Activated CD4-positive, CD25-positive, alpha-beta regulatory T cell treated with anti-CD3 and anti-CD28 coated beads, Interleukin-2, amount 50 U/mL, for 24 hours (primary cell): ENCODE measurements at regions not wholly inside any gene's neighbourhood (a gene's known extent, or its start where the extent isn't known, plus 50 kb on each side); places are given as distances from the start of the nearest gene placed in this dataset.
"Not testable (repeated sequence)": the region's sequence is repeated elsewhere in the genome, so short reads cannot be mapped to it uniquely, and the experiment has no call there.

Experiments
- ATAC-seq, 2 donors: fragments of 150-1000 bp; cut with Tn5 transposase; one replicate each; pipeline ENCODE4 v1.10.0; 2021; ENCODE audit warnings: mild to moderate bottlenecking in 1 of 2, moderate library complexity in 1 of 2

GRCh38 chr5:116751684-116752083 lies 177.1 kb upstream of the SEMA6A start:
- no peak for ATAC-seq

GRCh38 chr5:116750631-116751580 lies 176.3 kb upstream of the SEMA6A start:
- no peak for ATAC-seq

- no peak for ATAC-seq
Measured at GRCh38 chr5:116747881-116748280, 173.3 kb upstream of the SEMA6A start.

GRCh38 chr5:116746668-116747067 lies 172.0 kb upstream of the SEMA6A start:
- ATAC-seq: no peak

- no peak for ATAC-seq
Measured at GRCh38 chr5:116740771-116741170, 166.1 kb upstream of the SEMA6A start.

GRCh38 chr5:116739571-116739970 lies 164.9 kb upstream of the SEMA6A start:
- no peak for ATAC-seq

GRCh38 chr5:116738615-116739261 lies 164.1 kb upstream of the SEMA6A start:
- no peak for ATAC-seq

- no peak for ATAC-seq
Measured at GRCh38 chr5:116738239-116738614, 163.6 kb upstream of the SEMA6A start.

- no peak for ATAC-seq
Measured at GRCh38 chr5:116736671-116737070, 162.0 kb upstream of the SEMA6A start.

GRCh38 chr5:116733991-116734975 lies 159.7 kb upstream of the SEMA6A start:
- no peak for ATAC-seq

GRCh38 chr5:116732591-116732990 lies 158.0 kb upstream of the SEMA6A start:
- no peak for ATAC-seq

- ATAC-seq: no peak
Measured at GRCh38 chr5:116731432-116731831, 156.8 kb upstream of the SEMA6A start.

GRCh38 chr5:116730706-116731105 lies 156.1 kb upstream of the SEMA6A start:
- no peak for ATAC-seq

- ATAC-seq: no peak
Measured at GRCh38 chr5:116730185-116730584, 155.6 kb upstream of the SEMA6A start.

- no peak for ATAC-seq
Measured at GRCh38 chr5:116727248-116727647, 152.6 kb upstream of the SEMA6A start.

GRCh38 chr5:116726180-116726579 lies 151.6 kb upstream of the SEMA6A start:
- not testable (repeated sequence) for ATAC-seq

- ATAC-seq: no peak
Measured at GRCh38 chr5:116724971-116725370, 150.3 kb upstream of the SEMA6A start.

- no peak for ATAC-seq
Measured at GRCh38 chr5:116722651-116723050, 148.0 kb upstream of the SEMA6A start.

- no peak for ATAC-seq
Measured at GRCh38 chr5:116719106-116719505, 144.5 kb upstream of the SEMA6A start.

- no peak for ATAC-seq
Measured at GRCh38 chr5:116718317-116718716, 143.7 kb upstream of the SEMA6A start.

GRCh38 chr5:116709082-116709481 lies 134.5 kb upstream of the SEMA6A start:
- no peak for ATAC-seq

- ATAC-seq: not testable (repeated sequence)
Measured at GRCh38 chr5:116705121-116705519, 130.5 kb upstream of the SEMA6A start.

- no peak for ATAC-seq
Measured at GRCh38 chr5:116703941-116704340, 129.3 kb upstream of the SEMA6A start.
